OCI-LY3 (cell line): ENCODE measurements at regions not wholly inside any gene's neighbourhood (a gene's known extent, or its start where the extent isn't known, plus 50 kb on each side); places are given as distances from the start of the nearest gene placed in this dataset.

Source experiments
- H2AFZ ChIP-seq: fragments of 200-600, 300-600 bp; shearing (Covaris generic); 2 replicates; pipeline ENCODE4 v1.6.0; 2014; ENCODE audit warnings: antibody characterized with exemption, low read depth, low read length
- H3K27ac ChIP-seq: fragments of 200-600, 300-600 bp; sonication (generic); 2 replicates; pipeline ENCODE4 v1.5.1; 2014; ENCODE audit warnings: mild to moderate bottlenecking, low read length, moderate library complexity, mixed read lengths
- H3K27me3 ChIP-seq: fragments of 200-600, 300-600 bp; sonication (generic); 2 replicates; pipeline ENCODE4 v1.6.1; 2014; ENCODE audit warnings: low read depth, low read length, mixed read lengths
- H3K36me3 ChIP-seq: fragments of 200-600, 300-600 bp; sonication (generic); replicated peaks from 2 replicates; pipeline ENCODE3; 2014; ENCODE audit warnings: low read depth, low read length, mixed read lengths
- H3K4me1 ChIP-seq: fragments of 300-600, 200-600 bp; sonication (generic); 2 replicates; pipeline ENCODE4 v1.6.1; 2014; ENCODE audit warnings: low read length, mixed read lengths
- H3K4me2 ChIP-seq: fragments of 200-600, 300-600 bp; sonication (generic); 2 replicates; pipeline ENCODE4 v1.6.1; 2014; ENCODE audit warnings: low read length, mixed read lengths
- H3K4me3 ChIP-seq: fragments of 300-600, 200-600 bp; sonication (generic); 2 replicates; pipeline ENCODE4 v1.5.1; 2014; ENCODE audit warnings: antibody characterized with exemption, mild to moderate bottlenecking, low read length, moderate library complexity
- H3K79me2 ChIP-seq: fragments of 300-600, 200-600 bp; shearing (Covaris generic); 2 replicates; pipeline ENCODE4 v1.6.1; 2014; ENCODE audit warnings: mild to moderate bottlenecking, low read length, mixed read lengths
- H3K9ac ChIP-seq: fragments of 300-600, 200-600 bp; shearing (Covaris generic); 2 replicates; pipeline ENCODE4 v1.6.0; 2014; ENCODE audit warnings: mild to moderate bottlenecking, low read length, moderate library complexity
- H3K9me3 ChIP-seq: fragments of 200-600, 300-600 bp; shearing (Covaris generic); 2 replicates; pipeline ENCODE4 v1.6.1; 2014; ENCODE audit warnings: low read length, mixed read lengths; ENCODE audit not compliant: insufficient read depth
- H4K20me1 ChIP-seq: fragments of 200-600, 300-600 bp; sonication (generic); 2 replicates; pipeline ENCODE4 v1.6.1; 2016; ENCODE audit warnings: low read length, mixed read lengths; ENCODE audit not compliant: insufficient read depth
- EZH2phosphoT487 ChIP-seq: fragments of 200-600 bp; shearing (Covaris generic); IDR thresholded peaks from 2 replicates; pipeline ENCODE4 v1.6.1; 2018; ENCODE audit warnings: antibody characterized with exemption, mixed run types, low read depth
- TF ChIP-seq, protein P1 (sequence below): fragments of 200-600, 300-600 bp; sonication (generic); IDR thresholded peaks from 2 replicates; pipeline ENCODE4 v1.5.1; 2014; ENCODE audit warnings: antibody characterized with exemption, low read length, low read depth

DNA sequence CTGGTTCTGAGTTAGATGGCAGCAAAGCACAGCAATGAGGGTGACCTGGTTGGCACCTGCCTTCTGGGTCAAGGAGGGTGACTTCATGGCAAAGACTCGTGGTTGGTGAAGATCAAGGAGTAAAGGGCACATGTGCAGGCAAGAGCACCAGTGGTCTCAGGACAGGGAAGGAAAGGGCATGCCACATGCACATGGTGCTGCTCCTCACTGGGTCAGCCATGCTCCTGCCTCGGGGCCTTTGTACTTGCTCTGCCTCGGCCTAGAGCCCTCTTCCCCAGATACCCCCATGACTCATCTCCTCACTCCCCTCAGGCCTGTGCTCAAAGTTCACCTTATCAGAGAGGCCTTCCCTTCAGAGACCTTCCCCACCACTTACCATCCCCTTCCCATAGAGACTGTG is 106.7 kb upstream of the KDM7A start:
- peaks cover 51% of the 10 kb centered on the region for H3K27me3 ChIP-seq
- TF ChIP-seq, protein P1, sequence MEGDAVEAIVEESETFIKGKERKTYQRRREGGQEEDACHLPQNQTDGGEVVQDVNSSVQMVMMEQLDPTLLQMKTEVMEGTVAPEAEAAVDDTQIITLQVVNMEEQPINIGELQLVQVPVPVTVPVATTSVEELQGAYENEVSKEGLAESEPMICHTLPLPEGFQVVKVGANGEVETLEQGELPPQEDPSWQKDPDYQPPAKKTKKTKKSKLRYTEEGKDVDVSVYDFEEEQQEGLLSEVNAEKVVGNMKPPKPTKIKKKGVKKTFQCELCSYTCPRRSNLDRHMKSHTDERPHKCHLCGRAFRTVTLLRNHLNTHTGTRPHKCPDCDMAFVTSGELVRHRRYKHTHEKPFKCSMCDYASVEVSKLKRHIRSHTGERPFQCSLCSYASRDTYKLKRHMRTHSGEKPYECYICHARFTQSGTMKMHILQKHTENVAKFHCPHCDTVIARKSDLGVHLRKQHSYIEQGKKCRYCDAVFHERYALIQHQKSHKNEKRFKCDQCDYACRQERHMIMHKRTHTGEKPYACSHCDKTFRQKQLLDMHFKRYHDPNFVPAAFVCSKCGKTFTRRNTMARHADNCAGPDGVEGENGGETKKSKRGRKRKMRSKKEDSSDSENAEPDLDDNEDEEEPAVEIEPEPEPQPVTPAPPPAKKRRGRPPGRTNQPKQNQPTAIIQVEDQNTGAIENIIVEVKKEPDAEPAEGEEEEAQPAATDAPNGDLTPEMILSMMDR, result no peak
- TF ChIP-seq EZH2phosphoT487, result no peak
- no peaks in the 10 kb centered on the region for H3K79me2 ChIP-seq
- H3K4me1 ChIP-seq, result no peaks in the 10 kb centered on the region
- no peak overlapping the region for H2AFZ ChIP-seq
- H3K4me2 ChIP-seq, result no peak overlapping the region
- no peak overlapping the region for H3K4me3 ChIP-seq
- no peak overlapping the region for H3K9ac ChIP-seq
- H3K36me3 ChIP-seq, result no peaks in the 10 kb centered on the region
- no peak overlapping the region for H3K27ac ChIP-seq
- H3K9me3 ChIP-seq, result no peaks in the 10 kb centered on the region
- no peaks in the 10 kb centered on the region for H4K20me1 ChIP-seq

DNA sequence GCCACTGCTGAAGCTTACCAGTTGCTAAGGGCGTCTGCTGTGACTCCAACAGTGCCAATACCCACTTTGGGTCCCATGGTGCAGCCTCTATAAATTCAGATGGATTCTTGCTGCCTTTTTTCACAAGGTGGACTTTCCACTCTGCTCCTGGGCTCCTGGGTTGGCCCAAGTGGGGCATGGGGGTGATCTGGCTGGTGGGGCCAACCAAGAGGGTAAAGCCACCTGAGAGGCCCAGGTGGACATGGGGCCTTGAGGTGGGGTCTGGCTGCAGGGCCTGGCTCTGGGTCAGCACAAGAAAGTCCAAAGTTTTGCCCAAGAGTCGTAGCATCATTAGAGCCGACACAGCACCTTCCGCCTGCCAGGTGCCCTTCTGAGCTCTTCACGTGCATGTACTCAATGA is 105.2 kb upstream of the KDM7A start:
- TF ChIP-seq EZH2phosphoT487, result no peak
- Histone ChIP-seq H3K9ac (no peak overlapping the region), H3K4me1 (no peaks in the 10 kb centered on the region), H3K27ac (no peak overlapping the region), H3K79me2 (no peaks in the 10 kb centered on the region), H2AFZ (no peak overlapping the region), H3K27me3 (peaks cover 48% of the 10 kb centered on the region), H3K9me3 (no peaks in the 10 kb centered on the region), H3K4me2 (no peak overlapping the region), H3K36me3 (no peaks in the 10 kb centered on the region), H3K4me3 (no peak overlapping the region), H4K20me1 (no peaks in the 10 kb centered on the region)

DNA sequence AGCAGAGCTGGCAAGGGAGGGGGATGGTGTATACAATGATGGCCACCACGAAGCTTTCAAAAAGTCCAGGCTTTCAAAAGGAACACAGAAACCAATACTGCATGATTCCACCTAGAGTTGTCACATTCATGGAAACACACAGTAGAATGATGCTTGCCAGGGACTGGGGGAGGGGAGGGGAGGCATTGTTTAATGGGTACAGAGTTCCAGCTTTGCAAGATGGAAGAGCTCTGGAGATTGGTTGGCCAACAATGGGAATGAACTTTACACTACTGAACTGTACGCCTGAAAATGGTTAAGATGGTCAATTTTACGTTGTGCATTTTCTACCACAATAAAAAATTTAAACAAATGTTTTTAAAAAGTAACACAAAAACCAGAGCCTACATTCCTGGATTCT is 104.5 kb upstream of the KDM7A start:
- Histone ChIP-seq H2AFZ (no peak overlapping the region), H3K4me3 (no peak overlapping the region), H3K4me2 (no peak overlapping the region), H3K79me2 (no peaks in the 10 kb centered on the region), H3K9me3 (no peaks in the 10 kb centered on the region), H3K27ac (no peak overlapping the region), H3K27me3 (peaks cover 46% of the 10 kb centered on the region), H3K9ac (no peak overlapping the region), H4K20me1 (no peaks in the 10 kb centered on the region), H3K4me1 (no peaks in the 10 kb centered on the region), H3K36me3 (no peaks in the 10 kb centered on the region)
- TF ChIP-seq, protein P1, result no peak
- TF ChIP-seq EZH2phosphoT487, result no peak

DNA sequence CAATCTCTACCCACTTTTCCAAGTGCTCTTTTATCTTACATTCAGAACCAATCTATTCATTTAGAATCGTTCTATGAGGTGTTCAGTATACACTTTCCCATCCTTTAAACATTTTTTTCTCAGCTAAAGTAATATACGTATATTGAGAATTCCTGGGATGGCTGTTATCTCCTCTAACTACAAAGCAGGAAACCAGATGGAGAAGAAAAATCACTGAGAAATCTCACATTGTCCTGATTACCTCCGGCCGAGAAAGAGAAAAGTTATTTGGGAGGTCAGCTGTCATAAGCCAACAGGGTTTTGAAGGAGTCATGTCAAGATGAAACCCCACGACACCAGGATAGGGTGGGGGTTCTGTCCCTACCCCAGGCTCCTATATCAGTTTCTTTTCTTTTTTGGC is 99.2 kb upstream of the KDM7A start:
- no peak overlapping the region for H3K4me3 ChIP-seq
- no peaks in the 10 kb centered on the region for H3K4me1 ChIP-seq
- no peak overlapping the region for H3K27ac ChIP-seq
- TF ChIP-seq, protein P1, result no peak
- no peak for TF ChIP-seq EZH2phosphoT487
- H3K36me3 ChIP-seq, result no peaks in the 10 kb centered on the region
- peaks cover 43% of the 10 kb centered on the region for H3K27me3 ChIP-seq
- no peak overlapping the region for H2AFZ ChIP-seq
- no peaks in the 10 kb centered on the region for H4K20me1 ChIP-seq
- no peaks in the 10 kb centered on the region for H3K79me2 ChIP-seq
- H3K9me3 ChIP-seq, result no peaks in the 10 kb centered on the region
- H3K9ac ChIP-seq, result no peak overlapping the region
- no peak overlapping the region for H3K4me2 ChIP-seq
